HCT116 (cell line): ENCODE measurements at regions not wholly inside any gene's neighbourhood (a gene's known extent, or its start where the extent isn't known, plus 50 kb on each side); places are given as distances from the start of the nearest gene placed in this dataset.

ENCODE experiments used
- FOSL1 ChIP-seq: IDR thresholded peaks from 2 replicates; pipeline ENCODE4 v1.6.1; 2012; ENCODE audit warnings: low read depth
- POLR2AphosphoS5 ChIP-seq: IDR thresholded peaks from 2 replicates; pipeline ENCODE4 v1.6.1; 2011; ENCODE audit warnings: mild to moderate bottlenecking, low read depth, low read length, moderate library complexity
- TF ChIP-seq, protein P1 (sequence below): IDR thresholded peaks from 2 replicates; pipeline ENCODE4 v1.6.1; 2012; ENCODE audit warnings: low read depth
- TF ChIP-seq, protein P2 (sequence below), 3 experiments: fragments of 200-600 bp in 1 of 3; sonication (generic) in 1 of 3; IDR thresholded peaks in 2 of 3; conservative IDR thresholded peaks in 1 of 3; 2 replicates each; pipeline ENCODE4 v1.5.1; 2012 to 2017; ENCODE audit warnings: low read depth in 2 of 3, low read length in 2 of 3, antibody characterized with exemption in 1 of 3, borderline replicate concordance in 1 of 3, control low read depth in 1 of 3, mild to moderate bottlenecking in 1 of 3, mixed read lengths in 1 of 3, mixed run types in 1 of 3, moderate library complexity in 1 of 3; ENCODE audit not compliant: insufficient read depth in 1 of 3

DNA sequence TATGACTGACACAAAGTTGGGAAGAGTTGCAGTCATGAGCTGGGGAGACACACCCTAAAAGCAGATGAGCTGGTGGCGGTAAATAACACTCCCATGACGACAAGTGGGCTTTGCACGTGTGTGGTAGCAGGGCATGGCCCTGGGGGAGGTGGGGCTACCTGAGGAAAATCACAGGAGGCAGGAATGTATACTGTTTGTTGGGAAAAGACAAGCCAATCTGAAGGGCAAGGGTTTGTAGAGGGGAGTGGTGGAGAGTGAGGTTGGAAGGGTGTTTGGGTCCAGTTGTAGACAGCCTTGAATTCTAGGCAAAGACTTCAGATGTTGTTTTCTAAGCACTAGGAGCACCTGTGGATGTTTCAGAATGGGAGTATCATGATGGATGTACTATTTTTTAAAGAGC is 151.6 kb downstream of the TM9SF2 start:
- TF ChIP-seq, protein P1, sequence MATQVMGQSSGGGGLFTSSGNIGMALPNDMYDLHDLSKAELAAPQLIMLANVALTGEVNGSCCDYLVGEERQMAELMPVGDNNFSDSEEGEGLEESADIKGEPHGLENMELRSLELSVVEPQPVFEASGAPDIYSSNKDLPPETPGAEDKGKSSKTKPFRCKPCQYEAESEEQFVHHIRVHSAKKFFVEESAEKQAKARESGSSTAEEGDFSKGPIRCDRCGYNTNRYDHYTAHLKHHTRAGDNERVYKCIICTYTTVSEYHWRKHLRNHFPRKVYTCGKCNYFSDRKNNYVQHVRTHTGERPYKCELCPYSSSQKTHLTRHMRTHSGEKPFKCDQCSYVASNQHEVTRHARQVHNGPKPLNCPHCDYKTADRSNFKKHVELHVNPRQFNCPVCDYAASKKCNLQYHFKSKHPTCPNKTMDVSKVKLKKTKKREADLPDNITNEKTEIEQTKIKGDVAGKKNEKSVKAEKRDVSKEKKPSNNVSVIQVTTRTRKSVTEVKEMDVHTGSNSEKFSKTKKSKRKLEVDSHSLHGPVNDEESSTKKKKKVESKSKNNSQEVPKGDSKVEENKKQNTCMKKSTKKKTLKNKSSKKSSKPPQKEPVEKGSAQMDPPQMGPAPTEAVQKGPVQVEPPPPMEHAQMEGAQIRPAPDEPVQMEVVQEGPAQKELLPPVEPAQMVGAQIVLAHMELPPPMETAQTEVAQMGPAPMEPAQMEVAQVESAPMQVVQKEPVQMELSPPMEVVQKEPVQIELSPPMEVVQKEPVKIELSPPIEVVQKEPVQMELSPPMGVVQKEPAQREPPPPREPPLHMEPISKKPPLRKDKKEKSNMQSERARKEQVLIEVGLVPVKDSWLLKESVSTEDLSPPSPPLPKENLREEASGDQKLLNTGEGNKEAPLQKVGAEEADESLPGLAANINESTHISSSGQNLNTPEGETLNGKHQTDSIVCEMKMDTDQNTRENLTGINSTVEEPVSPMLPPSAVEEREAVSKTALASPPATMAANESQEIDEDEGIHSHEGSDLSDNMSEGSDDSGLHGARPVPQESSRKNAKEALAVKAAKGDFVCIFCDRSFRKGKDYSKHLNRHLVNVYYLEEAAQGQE: no peak
- TF ChIP-seq, protein P2, sequence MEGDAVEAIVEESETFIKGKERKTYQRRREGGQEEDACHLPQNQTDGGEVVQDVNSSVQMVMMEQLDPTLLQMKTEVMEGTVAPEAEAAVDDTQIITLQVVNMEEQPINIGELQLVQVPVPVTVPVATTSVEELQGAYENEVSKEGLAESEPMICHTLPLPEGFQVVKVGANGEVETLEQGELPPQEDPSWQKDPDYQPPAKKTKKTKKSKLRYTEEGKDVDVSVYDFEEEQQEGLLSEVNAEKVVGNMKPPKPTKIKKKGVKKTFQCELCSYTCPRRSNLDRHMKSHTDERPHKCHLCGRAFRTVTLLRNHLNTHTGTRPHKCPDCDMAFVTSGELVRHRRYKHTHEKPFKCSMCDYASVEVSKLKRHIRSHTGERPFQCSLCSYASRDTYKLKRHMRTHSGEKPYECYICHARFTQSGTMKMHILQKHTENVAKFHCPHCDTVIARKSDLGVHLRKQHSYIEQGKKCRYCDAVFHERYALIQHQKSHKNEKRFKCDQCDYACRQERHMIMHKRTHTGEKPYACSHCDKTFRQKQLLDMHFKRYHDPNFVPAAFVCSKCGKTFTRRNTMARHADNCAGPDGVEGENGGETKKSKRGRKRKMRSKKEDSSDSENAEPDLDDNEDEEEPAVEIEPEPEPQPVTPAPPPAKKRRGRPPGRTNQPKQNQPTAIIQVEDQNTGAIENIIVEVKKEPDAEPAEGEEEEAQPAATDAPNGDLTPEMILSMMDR (IDR thresholded peaks at IDR 0.05 in 2 of 3, conservative IDR thresholded peaks at IDR 0.05 in 1 of 3; ENCODE audit: borderline replicate concordance in 1 of 3, insufficient read depth in 1 of 3, low read depth in 2 of 3, low read length in 2 of 3): no peak
- no peak for TF ChIP-seq POLR2AphosphoS5
- no peak for TF ChIP-seq FOSL1
